Fibroblast of lung (primary cell): ENCODE measurements at regions not wholly inside any gene's neighbourhood (a gene's known extent, or its start where the extent isn't known, plus 50 kb on each side); places are given as distances from the start of the nearest gene placed in this dataset.

Source experiments
- DNase-seq, 2 donors: peaks; one replicate each; pipeline versions ENCODE4 v3.0.0 to v3.0.0-alpha.2; 2010; ENCODE audit warnings: low read depth in 2 of 2
- H2AFZ ChIP-seq: 2 replicates; pipeline ENCODE4 v1.5.1; 2012; ENCODE audit warnings: low read length, control low read depth, inconsistent platforms
- H3K27ac ChIP-seq: 2 replicates; pipeline ENCODE4 v1.5.1; 2011; ENCODE audit warnings: low read length, control low read depth; ENCODE audit not compliant: insufficient read depth
- H3K27me3 ChIP-seq: 2 replicates; pipeline ENCODE4 v1.5.1; 2011; ENCODE audit warnings: mild to moderate bottlenecking, low read length; ENCODE audit not compliant: control insufficient read depth, insufficient read depth
- H3K36me3 ChIP-seq: 2 replicates; pipeline ENCODE4 v1.5.1; 2011; ENCODE audit warnings: low read length; ENCODE audit not compliant: control insufficient read depth, insufficient read depth
- H3K4me1 ChIP-seq: 2 replicates; pipeline ENCODE4 v1.5.1; 2011; ENCODE audit warnings: low read length; ENCODE audit not compliant: control insufficient read depth, insufficient read depth; ENCODE audit errors: extremely low read depth
- H3K4me2 ChIP-seq: 2 replicates; pipeline ENCODE4 v1.5.1; 2011; ENCODE audit warnings: low read length, control low read depth; ENCODE audit not compliant: insufficient read depth; ENCODE audit errors: extremely low read depth
- H3K4me3 ChIP-seq, 4 experiments: fragments of 200-600 bp in 1 of 4; sonication (generic) in 1 of 4; replicated peaks in 1 of 4; 2 replicates each; pipeline ENCODE4 v1.5.1; 2011 to 2016; ENCODE audit warnings: low read length in 4 of 4, low read depth in 3 of 4, mild to moderate bottlenecking in 3 of 4, control low read depth in 2 of 4, inconsistent platforms in 1 of 4, mixed read lengths in 1 of 4; ENCODE audit not compliant: insufficient read depth in 1 of 4; ENCODE audit errors: control extremely low read depth in 1 of 4
- H3K79me2 ChIP-seq: 2 replicates; pipeline ENCODE4 v1.5.1; 2012; ENCODE audit warnings: mild to moderate bottlenecking, low read length, inconsistent platforms; ENCODE audit not compliant: control insufficient read depth, insufficient read depth
- H3K9ac ChIP-seq: 2 replicates; pipeline ENCODE4 v1.5.1; 2011; ENCODE audit warnings: mild to moderate bottlenecking, low read length, control low read depth; ENCODE audit not compliant: insufficient read depth
- H3K9me3 ChIP-seq: 2 replicates; pipeline ENCODE4 v1.5.1; 2012; ENCODE audit warnings: low read depth, low read length; ENCODE audit not compliant: control insufficient read depth, insufficient read depth
- H4K20me1 ChIP-seq: 2 replicates; pipeline ENCODE4 v1.5.1; 2011; ENCODE audit warnings: low read length; ENCODE audit not compliant: control insufficient read depth, insufficient read depth; ENCODE audit errors: extremely low read depth
- EZH2 ChIP-seq: IDR thresholded peaks from 2 replicates; pipeline ENCODE4 v1.5.1; 2012; ENCODE audit warnings: low read length, control low read depth, mild to moderate bottlenecking; ENCODE audit errors: missing control alignments
- TF ChIP-seq, protein P1 (sequence below), 2 donors: IDR thresholded peaks in 1 of 2; conservative IDR thresholded peaks in 1 of 2; 1 replicate in 1 of 2; 2 replicates in 1 of 2; pipeline ENCODE4 v1.5.1; 2011 to 2012; ENCODE audit warnings: low read length in 2 of 2, control low read depth in 1 of 2, inconsistent platforms in 1 of 2, low read depth in 1 of 2, mild to moderate bottlenecking in 1 of 2

DNA sequence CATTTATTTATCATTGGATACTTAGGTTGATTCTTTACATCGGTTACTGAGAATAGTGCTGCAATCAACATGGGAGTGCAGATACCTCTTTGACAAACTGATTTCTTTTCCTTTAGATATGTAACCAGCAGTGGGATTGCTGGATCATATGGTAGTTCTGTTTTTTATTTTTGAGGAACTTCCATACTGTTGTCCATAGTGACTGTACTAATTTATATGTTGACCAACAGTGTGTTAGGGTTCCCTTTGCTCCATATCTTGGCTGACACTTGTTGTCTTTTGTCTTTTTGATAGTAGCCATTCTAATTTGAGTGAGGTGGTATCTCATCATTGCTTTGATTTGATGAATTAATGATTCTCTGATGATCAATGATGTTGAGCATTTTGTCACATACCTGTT is 137.3 kb upstream of the PITX1 start:
- no peaks in the 10 kb centered on the region for H3K36me3 ChIP-seq
- H2AFZ ChIP-seq, result no peak overlapping the region
- no peaks in the 10 kb centered on the region for H4K20me1 ChIP-seq
- no peak overlapping the region for H3K27ac ChIP-seq
- no peak overlapping the region for H3K4me3 ChIP-seq
- H3K27me3 ChIP-seq, result peaks cover 34% of the 10 kb centered on the region
- no peaks in the 10 kb centered on the region for H3K9me3 ChIP-seq
- H3K79me2 ChIP-seq, result no peaks in the 10 kb centered on the region
- TF ChIP-seq EZH2, result no peak
- TF ChIP-seq, protein P1, sequence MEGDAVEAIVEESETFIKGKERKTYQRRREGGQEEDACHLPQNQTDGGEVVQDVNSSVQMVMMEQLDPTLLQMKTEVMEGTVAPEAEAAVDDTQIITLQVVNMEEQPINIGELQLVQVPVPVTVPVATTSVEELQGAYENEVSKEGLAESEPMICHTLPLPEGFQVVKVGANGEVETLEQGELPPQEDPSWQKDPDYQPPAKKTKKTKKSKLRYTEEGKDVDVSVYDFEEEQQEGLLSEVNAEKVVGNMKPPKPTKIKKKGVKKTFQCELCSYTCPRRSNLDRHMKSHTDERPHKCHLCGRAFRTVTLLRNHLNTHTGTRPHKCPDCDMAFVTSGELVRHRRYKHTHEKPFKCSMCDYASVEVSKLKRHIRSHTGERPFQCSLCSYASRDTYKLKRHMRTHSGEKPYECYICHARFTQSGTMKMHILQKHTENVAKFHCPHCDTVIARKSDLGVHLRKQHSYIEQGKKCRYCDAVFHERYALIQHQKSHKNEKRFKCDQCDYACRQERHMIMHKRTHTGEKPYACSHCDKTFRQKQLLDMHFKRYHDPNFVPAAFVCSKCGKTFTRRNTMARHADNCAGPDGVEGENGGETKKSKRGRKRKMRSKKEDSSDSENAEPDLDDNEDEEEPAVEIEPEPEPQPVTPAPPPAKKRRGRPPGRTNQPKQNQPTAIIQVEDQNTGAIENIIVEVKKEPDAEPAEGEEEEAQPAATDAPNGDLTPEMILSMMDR (conservative IDR thresholded peaks at IDR 0.05 in 1 of 2, IDR thresholded peaks at IDR 0.05 in 1 of 2; ENCODE audit: low read depth in 1 of 2, low read length in 2 of 2), result no peak
- H3K9ac ChIP-seq, result no peak overlapping the region
- no peak overlapping the region for H3K4me2 ChIP-seq
- DNase-seq, result no peak
- H3K4me1 ChIP-seq, result no peaks in the 10 kb centered on the region

- Histone ChIP-seq H3K27me3 (peaks cover 34% of the 10 kb centered on the region), H3K79me2 (no peaks in the 10 kb centered on the region)
These were observed 136.5 kb upstream of the PITX1 start for GRCh38 chr5:135170500-135170899.

GRCh38 chr5:135169753-135170152 is 135.7 kb upstream of the PITX1 start:
- Histone ChIP-seq H3K9me3 (no peaks in the 10 kb centered on the region), H3K4me2 (no peak overlapping the region), H4K20me1 (no peaks in the 10 kb centered on the region), H3K27me3 (peaks cover 34% of the 10 kb centered on the region), H2AFZ (no peak overlapping the region), H3K27ac (no peak overlapping the region), H3K79me2 (no peaks in the 10 kb centered on the region), H3K4me3 (no peak overlapping the region), H3K4me1 (no peaks in the 10 kb centered on the region), H3K9ac (no peak overlapping the region), H3K36me3 (no peaks in the 10 kb centered on the region)
- no peak for TF ChIP-seq EZH2
- TF ChIP-seq, protein P1 (conservative IDR thresholded peaks at IDR 0.05 in 1 of 2, IDR thresholded peaks at IDR 0.05 in 1 of 2; ENCODE audit: low read depth in 1 of 2, low read length in 2 of 2), result no peak
- DNase-seq, result no peak

More at GRCh38 chr5:135170500-135170899, 136.5 kb upstream of the PITX1 start:
- Histone ChIP-seq H3K4me3 (no peak overlapping the region), H2AFZ (no peak overlapping the region), H3K9me3 (no peaks in the 10 kb centered on the region), H3K9ac (no peak overlapping the region), H3K27ac (no peak overlapping the region), H3K4me2 (no peak overlapping the region), H3K36me3 (no peaks in the 10 kb centered on the region), H3K4me1 (no peaks in the 10 kb centered on the region), H4K20me1 (no peaks in the 10 kb centered on the region)
- TF ChIP-seq, protein P1 (conservative IDR thresholded peaks at IDR 0.05 in 1 of 2, IDR thresholded peaks at IDR 0.05 in 1 of 2; ENCODE audit: low read depth in 1 of 2, low read length in 2 of 2), result no peak
- no peak for TF ChIP-seq EZH2
- no peak for DNase-seq
